NCI-H345 (cell line): ENCODE measurements at regions not wholly inside any gene's neighbourhood (a gene's known extent, or its start where the extent isn't known, plus 50 kb on each side); places are given as distances from the start of the nearest gene placed in this dataset.
"Not testable (repeated sequence)": the region's sequence is repeated elsewhere in the genome, so short reads cannot be mapped to it uniquely, and the experiment has no call there.

ENCODE experiments used
- DNase-seq: peaks from one replicate; lab custom pipeline; 2025; lab: John Stamatoyannopoulos, UW

GRCh38 chr5:71771191-71771590 is 52.1 kb downstream of the CARTPT start:
- no peak for DNase-seq

GRCh38 chr5:71778678-71779276 is 59.7 kb downstream of the CARTPT start:
- peak; percentile 24 for DNase-seq

- no peak for DNase-seq
These were observed 61.5 kb downstream of the CARTPT start for GRCh38 chr5:71780597-71780996.

- DNase-seq, result no peak
These were observed 63.3 kb downstream of the CARTPT start for GRCh38 chr5:71782393-71782770.

GRCh38 chr5:71782771-71783770 is 64.0 kb downstream of the CARTPT start:
- peak; percentile 84 for DNase-seq

GRCh38 chr5:71783891-71784290 is 64.8 kb downstream of the CARTPT start:
- peak; percentile 5 for DNase-seq

- peak; percentile 71 for DNase-seq
These were observed 67.4 kb downstream of the CARTPT start for GRCh38 chr5:71786337-71787055.

GRCh38 chr5:71788794-71789193 is 69.7 kb downstream of the CARTPT start:
- DNase-seq, result no peak

- DNase-seq, result no peak
These were observed 70.7 kb downstream of the CARTPT start for GRCh38 chr5:71789746-71790145.

GRCh38 chr5:71790433-71790832 is 71.4 kb downstream of the CARTPT start:
- DNase-seq, result peak; percentile 26

GRCh38 chr5:71792041-71792440 is 73.0 kb downstream of the CARTPT start:
- not testable (repeated sequence) for DNase-seq

- DNase-seq, result no peak
These were observed 75.1 kb downstream of the CARTPT start for GRCh38 chr5:71794061-71794695.

- no peak for DNase-seq
These were observed 83.6 kb downstream of the CARTPT start for GRCh38 chr5:71802673-71803072.

- DNase-seq, result no peak
These were observed 87.6 kb downstream of the CARTPT start for GRCh38 chr5:71806711-71807110.

- DNase-seq, result no peak
These were observed 88.8 kb downstream of the CARTPT start for GRCh38 chr5:71807909-71808308.

GRCh38 chr5:71809446-71809845 is 90.4 kb downstream of the CARTPT start:
- DNase-seq, result no peak

- no peak for DNase-seq
These were observed 90.9 kb downstream of the CARTPT start for GRCh38 chr5:71810023-71810422.

GRCh38 chr5:71810471-71811195 is 91.6 kb downstream of the CARTPT start:
- DNase-seq, result no peak

- no peak for DNase-seq
These were observed 92.7 kb downstream of the CARTPT start for GRCh38 chr5:71811779-71812178.

- no peak for DNase-seq
These were observed 97.2 kb downstream of the CARTPT start for GRCh38 chr5:71816307-71816706.

- no peak for DNase-seq
These were observed 98.8 kb downstream of the CARTPT start for GRCh38 chr5:71817891-71818290.
